PC-9 (cell line): ENCODE measurements at regions not wholly inside any gene's neighbourhood (a gene's known extent, or its start where the extent isn't known, plus 50 kb on each side); places are given as distances from the start of the nearest gene placed in this dataset.

Experiments used
- EZH2 ChIP-seq: fragments of 200-600 bp; sonication (generic); IDR thresholded peaks from 2 replicates; pipeline ENCODE4 v1.8.0; 2017; ENCODE audit warnings: antibody characterized with exemption, low read depth
- TF ChIP-seq, protein P1 (sequence below): fragments of 200-600 bp; sonication (generic); conservative IDR thresholded peaks from 2 replicates; pipeline ENCODE4 v1.6.1; 2017; ENCODE audit warnings: mixed run types, antibody characterized with exemption, mild to moderate bottlenecking, moderate library complexity

DNA sequence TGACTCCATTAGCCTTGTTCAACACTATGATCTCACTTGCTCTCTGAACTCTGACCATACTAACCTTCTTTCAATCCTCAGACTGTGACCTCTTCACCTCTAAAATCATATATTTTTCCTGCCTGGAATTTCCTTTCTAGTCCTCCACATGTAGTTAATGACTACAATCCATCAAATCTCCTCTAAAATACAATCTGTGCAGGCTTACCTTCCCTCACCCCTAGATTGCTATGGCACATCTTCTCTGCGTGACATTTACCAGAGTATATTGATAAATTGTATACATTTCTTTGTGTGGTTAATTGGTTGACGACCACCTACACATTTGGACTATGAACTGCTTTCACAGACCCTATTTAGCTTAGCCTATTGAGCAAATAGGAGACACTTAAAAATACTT lies 1330.2 kb upstream of the TENM4 start:
- no peak for TF ChIP-seq EZH2
- TF ChIP-seq, protein P1, sequence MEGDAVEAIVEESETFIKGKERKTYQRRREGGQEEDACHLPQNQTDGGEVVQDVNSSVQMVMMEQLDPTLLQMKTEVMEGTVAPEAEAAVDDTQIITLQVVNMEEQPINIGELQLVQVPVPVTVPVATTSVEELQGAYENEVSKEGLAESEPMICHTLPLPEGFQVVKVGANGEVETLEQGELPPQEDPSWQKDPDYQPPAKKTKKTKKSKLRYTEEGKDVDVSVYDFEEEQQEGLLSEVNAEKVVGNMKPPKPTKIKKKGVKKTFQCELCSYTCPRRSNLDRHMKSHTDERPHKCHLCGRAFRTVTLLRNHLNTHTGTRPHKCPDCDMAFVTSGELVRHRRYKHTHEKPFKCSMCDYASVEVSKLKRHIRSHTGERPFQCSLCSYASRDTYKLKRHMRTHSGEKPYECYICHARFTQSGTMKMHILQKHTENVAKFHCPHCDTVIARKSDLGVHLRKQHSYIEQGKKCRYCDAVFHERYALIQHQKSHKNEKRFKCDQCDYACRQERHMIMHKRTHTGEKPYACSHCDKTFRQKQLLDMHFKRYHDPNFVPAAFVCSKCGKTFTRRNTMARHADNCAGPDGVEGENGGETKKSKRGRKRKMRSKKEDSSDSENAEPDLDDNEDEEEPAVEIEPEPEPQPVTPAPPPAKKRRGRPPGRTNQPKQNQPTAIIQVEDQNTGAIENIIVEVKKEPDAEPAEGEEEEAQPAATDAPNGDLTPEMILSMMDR: no peak
